ENCODE measurements at regions not wholly inside any gene's neighbourhood (a gene's known extent, or its start where the extent isn't known, plus 50 kb on each side); places are given as distances from the start of the nearest gene placed in this dataset.
"Not testable (repeated sequence)": the region's sequence is repeated elsewhere in the genome, so short reads cannot be mapped to it uniquely, and the experiment has no call there.

- not testable (repeated sequence) for TF ChIP-seq CTCF, POLR2A (IDR thresholded peaks at IDR 0.05)
These were observed 182.3 kb upstream of the NECTIN3 start for GRCh38 chr3:110889376-110889699.

Data from uterus (tissue), 2 donors.